Activated CD8-positive, alpha-beta memory T cell treated with anti-CD3 and anti-CD28 coated beads, Interleukin-2, amount 10 ng/mL, durations not matched to agents 7 days and 5 days (primary cell): ENCODE measurements at regions not wholly inside any gene's neighbourhood (a gene's known extent, or its start where the extent isn't known, plus 50 kb on each side); places are given as distances from the start of the nearest gene placed in this dataset.

Experiments used
- ATAC-seq: fragments of 150-1000 bp; cut with Tn5 transposase; one replicate; pipeline ENCODE4 v1.10.0; 2021; ENCODE audit warnings: moderate library complexity
- CTCF ChIA-PET: fragments of 350-600 bp; sonication (Branson Sonifier 250); formaldehyde crosslinking; loops from one replicate; lab custom pipeline; 2021; ENCODE audit warnings: antibody characterized with exemption; lab: Charles Lee
- DNase-seq: peaks from one replicate; pipeline ENCODE4 v3.0.0-alpha.2; 2020
- H3K27ac Mint-ChIP-seq: one replicate; pipeline ENCODE4 v1.8.0; 2021; ENCODE audit warnings: mild to moderate bottlenecking, mixed read lengths
- H3K27me3 Mint-ChIP-seq: one replicate; pipeline ENCODE4 v1.8.0; 2021; ENCODE audit warnings: mixed read lengths
- H3K36me3 Mint-ChIP-seq: one replicate; pipeline ENCODE4 v1.8.0; 2021; ENCODE audit warnings: mild to moderate bottlenecking, mixed read lengths
- H3K4me1 Mint-ChIP-seq: one replicate; pipeline ENCODE4 v1.8.0; 2021; ENCODE audit warnings: mixed read lengths
- H3K4me3 Mint-ChIP-seq: one replicate; pipeline ENCODE4 v1.8.0; 2021; ENCODE audit warnings: mild to moderate bottlenecking, moderate library complexity, mixed read lengths
- H3K9me3 Mint-ChIP-seq: one replicate; pipeline ENCODE4 v1.8.0; 2022; ENCODE audit warnings: low read depth, mixed read lengths

DNA sequence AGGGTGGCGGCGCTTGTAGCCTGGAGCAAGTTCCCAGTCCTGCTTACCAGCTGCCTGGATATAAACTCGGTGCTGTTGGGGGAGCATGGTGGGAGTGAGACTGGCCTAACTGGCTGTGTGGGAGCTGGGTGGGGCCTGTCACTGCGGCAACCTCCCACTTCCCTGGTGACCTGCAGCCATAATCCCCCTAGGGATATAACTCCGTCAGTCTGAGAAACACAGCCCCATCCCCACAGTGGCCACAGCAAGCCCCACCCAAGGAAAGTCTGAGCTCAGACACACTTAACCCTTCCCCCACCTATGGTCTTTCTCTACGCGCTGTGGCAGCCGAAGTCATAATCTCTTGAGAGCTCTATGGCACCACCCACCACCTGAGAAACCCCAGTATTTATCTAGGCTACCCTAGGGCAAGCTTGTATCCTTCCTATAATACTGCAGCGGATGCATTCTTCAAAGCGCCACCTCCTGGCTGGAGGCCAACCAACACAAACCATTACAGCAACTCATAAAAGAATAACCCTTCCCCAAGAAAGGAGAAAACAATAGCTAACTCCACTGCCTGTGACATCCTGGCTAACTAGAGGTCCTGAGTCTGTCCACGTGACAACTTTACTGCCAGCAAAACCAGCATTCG is 57.4 kb downstream of the ZNF648 start:
- ATAC-seq = no peak
- Mint-ChIP-seq H3K27me3 (peaks cover 14% of the 10 kb centered on the region), H3K36me3 (no peaks in the 10 kb centered on the region), H3K27ac (no peak overlapping the region), H3K4me1 (no peaks in the 10 kb centered on the region), H3K4me3 (no peak overlapping the region), H3K9me3 (no peaks in the 10 kb centered on the region)
- CTCF ChIA-PET = no interaction called here
- no peak for DNase-seq

DNA sequence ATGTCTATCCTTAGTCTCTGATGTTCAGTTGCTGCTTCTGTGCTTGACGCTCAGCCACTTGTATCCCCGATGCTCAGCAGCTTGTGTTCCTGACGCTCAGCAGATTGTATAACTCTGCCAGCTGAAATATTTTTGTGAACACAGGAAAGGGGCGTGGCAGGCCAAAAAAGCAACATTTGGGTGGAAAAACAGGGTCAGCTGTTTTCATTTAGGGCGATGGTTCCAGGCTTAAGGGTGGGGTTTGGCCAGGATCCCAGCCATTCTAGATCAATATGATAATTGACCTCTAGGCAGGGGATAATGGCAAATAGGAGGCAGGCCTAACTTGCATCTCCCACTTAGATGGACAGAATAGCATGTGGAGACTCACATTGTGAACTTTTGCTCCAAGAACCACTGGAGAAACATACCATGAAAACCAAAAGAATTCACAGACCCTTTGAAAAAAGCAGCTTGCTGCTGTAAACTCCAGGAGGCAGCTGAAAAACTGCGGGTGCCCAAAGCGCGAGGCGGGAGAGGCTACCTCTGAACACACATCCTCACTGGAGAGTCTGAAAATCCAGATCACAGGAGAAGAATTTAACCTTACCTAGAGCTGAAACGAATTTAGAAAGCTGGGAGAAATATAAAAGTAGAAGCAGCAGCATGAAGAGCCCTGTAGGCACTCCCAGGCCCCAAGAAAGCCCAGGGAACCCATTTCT is 58.3 kb downstream of the ZNF648 start:
- no peaks in the 10 kb centered on the region for H3K4me1 Mint-ChIP-seq
- H3K9me3 Mint-ChIP-seq = no peaks in the 10 kb centered on the region
- DNase-seq = no peak
- no peak for ATAC-seq
- no peaks in the 10 kb centered on the region for H3K36me3 Mint-ChIP-seq
- CTCF ChIA-PET = no interaction called here
- H3K4me3 Mint-ChIP-seq = no peak overlapping the region
- no peak overlapping the region for H3K27ac Mint-ChIP-seq
- H3K27me3 Mint-ChIP-seq = peaks cover 10% of the 10 kb centered on the region

GRCh38 chr1:182002570-182002969 is 58.9 kb downstream of the ZNF648 start:
- Mint-ChIP-seq H3K4me3 (no peak overlapping the region), H3K9me3 (no peaks in the 10 kb centered on the region), H3K27me3 (peaks cover 10% of the 10 kb centered on the region), H3K4me1 (no peaks in the 10 kb centered on the region), H3K36me3 (no peaks in the 10 kb centered on the region), H3K27ac (no peak overlapping the region)
- CTCF ChIA-PET = no interaction called here
- ATAC-seq = no peak
- no peak for DNase-seq

DNA sequence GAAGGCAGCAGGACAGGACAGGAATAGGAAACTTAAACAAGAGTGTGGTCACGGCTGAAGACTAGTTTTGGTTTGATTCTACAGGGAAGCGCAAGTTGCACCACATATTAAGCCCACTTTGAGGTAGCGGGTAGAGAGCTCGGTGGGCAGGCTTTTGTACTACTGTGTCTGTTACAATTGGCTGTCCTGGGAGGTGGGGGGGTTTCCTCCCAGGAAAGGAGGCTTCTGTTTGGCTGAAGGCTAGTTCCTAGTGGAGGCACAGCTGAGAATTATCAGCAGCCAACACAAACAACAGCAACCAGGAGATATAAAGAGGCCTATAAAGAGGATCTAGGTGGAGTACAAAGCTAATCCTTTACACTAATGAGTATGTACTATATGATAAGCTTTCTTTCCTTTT is 62.7 kb downstream of the ZNF648 start:
- Mint-ChIP-seq H3K27me3 (peaks cover 20% of the 10 kb centered on the region), H3K4me3 (no peak overlapping the region), H3K9me3 (no peaks in the 10 kb centered on the region), H3K36me3 (no peaks in the 10 kb centered on the region), H3K4me1 (no peaks in the 10 kb centered on the region), H3K27ac (no peak overlapping the region)
- CTCF ChIA-PET = no interaction called here
- DNase-seq (no peak), ATAC-seq (no peak)

GRCh38 chr1:181992072-181992471 is 69.4 kb downstream of the ZNF648 start:
- H3K27ac Mint-ChIP-seq = no peak overlapping the region
- H3K4me3 Mint-ChIP-seq = no peak overlapping the region
- CTCF ChIA-PET = no interaction called here
- H3K27me3 Mint-ChIP-seq = peaks cover 19% of the 10 kb centered on the region
- no peaks in the 10 kb centered on the region for H3K36me3 Mint-ChIP-seq
- ATAC-seq = no peak
- DNase-seq = no peak
- no peaks in the 10 kb centered on the region for H3K4me1 Mint-ChIP-seq
- H3K9me3 Mint-ChIP-seq = no peaks in the 10 kb centered on the region

- Mint-ChIP-seq H3K4me1 (peaks cover 10% of the 10 kb centered on the region), H3K9me3 (no peaks in the 10 kb centered on the region), H3K27ac (no peak overlapping the region), H3K4me3 (no peak overlapping the region), H3K27me3 (peaks cover 18% of the 10 kb centered on the region), H3K36me3 (no peaks in the 10 kb centered on the region)
- ATAC-seq = no peak
- CTCF ChIA-PET = no interaction called here
- DNase-seq = no peak
These were observed 70.8 kb downstream of the ZNF648 start for GRCh38 chr1:181990728-181991127.

GRCh38 chr1:181989261-181989920 is 72.1 kb downstream of the ZNF648 start:
- no peaks in the 10 kb centered on the region for H3K36me3 Mint-ChIP-seq
- no peaks in the 10 kb centered on the region for H3K9me3 Mint-ChIP-seq
- H3K4me1 Mint-ChIP-seq = peaks cover 12% of the 10 kb centered on the region
- ATAC-seq (no peak), DNase-seq (no peak)
- CTCF ChIA-PET = no interaction called here
- H3K4me3 Mint-ChIP-seq = no peak overlapping the region
- no peak overlapping the region for H3K27ac Mint-ChIP-seq
- H3K27me3 Mint-ChIP-seq = peaks cover 16% of the 10 kb centered on the region

DNA sequence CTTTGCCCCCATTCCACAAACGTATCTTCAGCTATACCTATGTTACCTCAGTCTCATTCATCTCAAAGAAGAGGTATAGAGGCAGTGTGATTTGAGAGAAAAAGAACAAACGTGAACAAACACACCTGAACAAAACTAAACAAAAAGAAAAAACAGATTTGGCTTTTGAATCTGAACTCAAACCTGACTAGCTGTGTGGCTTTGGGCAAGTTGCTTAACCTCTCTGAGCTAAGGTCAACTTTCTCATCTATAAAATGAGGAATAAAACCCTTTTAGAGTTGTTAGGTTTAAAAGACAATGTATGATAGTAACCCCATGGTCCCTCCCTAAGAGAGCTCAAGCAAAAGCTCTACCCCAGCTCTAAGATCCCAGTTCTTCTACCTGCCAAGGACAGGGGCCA is 73.5 kb downstream of the ZNF648 start:
- no peak for DNase-seq
- Mint-ChIP-seq H3K9me3 (no peaks in the 10 kb centered on the region), H3K4me1 (peaks cover 12% of the 10 kb centered on the region), H3K4me3 (no peak overlapping the region), H3K36me3 (no peaks in the 10 kb centered on the region), H3K27me3 (peaks cover 16% of the 10 kb centered on the region), H3K27ac (no peak overlapping the region)
- CTCF ChIA-PET = no interaction called here
- no peak for ATAC-seq

DNA sequence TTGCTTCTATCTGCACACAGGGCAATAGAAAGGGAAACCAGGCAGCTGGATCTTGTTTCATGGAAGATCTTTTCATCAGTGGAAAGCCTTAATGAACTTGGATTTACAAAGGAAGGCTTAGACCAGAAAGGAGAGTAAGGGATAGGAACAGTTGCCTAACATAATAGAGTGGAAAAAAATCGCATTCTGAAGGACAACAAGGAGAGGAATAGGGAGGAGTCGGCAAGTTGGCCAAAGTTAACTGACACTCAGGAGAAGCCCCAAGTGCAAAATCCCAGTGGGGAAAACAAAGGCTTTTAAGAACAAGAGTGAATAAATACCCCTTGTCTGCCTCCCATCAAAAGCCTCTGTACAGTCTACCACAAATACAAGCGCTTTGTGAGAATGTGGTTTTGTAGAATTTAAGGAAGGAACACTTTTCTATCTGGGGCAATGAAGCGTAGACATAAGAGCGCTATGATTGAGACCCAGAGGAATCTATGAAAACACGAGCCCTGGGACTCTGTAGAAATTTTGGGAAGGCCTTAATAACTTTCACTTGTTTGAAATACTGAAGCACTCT is 74.1 kb downstream of the ZNF648 start:
- no peaks in the 10 kb centered on the region for H3K9me3 Mint-ChIP-seq
- H3K27ac Mint-ChIP-seq = no peak overlapping the region
- ATAC-seq = no peak
- H3K4me3 Mint-ChIP-seq = no peak overlapping the region
- CTCF ChIA-PET = no interaction called here
- DNase-seq = no peak
- peaks cover 12% of the 10 kb centered on the region for H3K4me1 Mint-ChIP-seq
- H3K36me3 Mint-ChIP-seq = no peaks in the 10 kb centered on the region
- peaks cover 17% of the 10 kb centered on the region for H3K27me3 Mint-ChIP-seq

- Mint-ChIP-seq H3K9me3 (no peaks in the 10 kb centered on the region), H3K27me3 (peaks cover 17% of the 10 kb centered on the region), H3K36me3 (no peaks in the 10 kb centered on the region), H3K4me1 (peaks cover 12% of the 10 kb centered on the region), H3K4me3 (no peak overlapping the region), H3K27ac (no peak overlapping the region)
- DNase-seq = no peak
- CTCF ChIA-PET = no interaction called here
- no peak for ATAC-seq
These were observed 74.6 kb downstream of the ZNF648 start for GRCh38 chr1:181986907-181987305.

DNA sequence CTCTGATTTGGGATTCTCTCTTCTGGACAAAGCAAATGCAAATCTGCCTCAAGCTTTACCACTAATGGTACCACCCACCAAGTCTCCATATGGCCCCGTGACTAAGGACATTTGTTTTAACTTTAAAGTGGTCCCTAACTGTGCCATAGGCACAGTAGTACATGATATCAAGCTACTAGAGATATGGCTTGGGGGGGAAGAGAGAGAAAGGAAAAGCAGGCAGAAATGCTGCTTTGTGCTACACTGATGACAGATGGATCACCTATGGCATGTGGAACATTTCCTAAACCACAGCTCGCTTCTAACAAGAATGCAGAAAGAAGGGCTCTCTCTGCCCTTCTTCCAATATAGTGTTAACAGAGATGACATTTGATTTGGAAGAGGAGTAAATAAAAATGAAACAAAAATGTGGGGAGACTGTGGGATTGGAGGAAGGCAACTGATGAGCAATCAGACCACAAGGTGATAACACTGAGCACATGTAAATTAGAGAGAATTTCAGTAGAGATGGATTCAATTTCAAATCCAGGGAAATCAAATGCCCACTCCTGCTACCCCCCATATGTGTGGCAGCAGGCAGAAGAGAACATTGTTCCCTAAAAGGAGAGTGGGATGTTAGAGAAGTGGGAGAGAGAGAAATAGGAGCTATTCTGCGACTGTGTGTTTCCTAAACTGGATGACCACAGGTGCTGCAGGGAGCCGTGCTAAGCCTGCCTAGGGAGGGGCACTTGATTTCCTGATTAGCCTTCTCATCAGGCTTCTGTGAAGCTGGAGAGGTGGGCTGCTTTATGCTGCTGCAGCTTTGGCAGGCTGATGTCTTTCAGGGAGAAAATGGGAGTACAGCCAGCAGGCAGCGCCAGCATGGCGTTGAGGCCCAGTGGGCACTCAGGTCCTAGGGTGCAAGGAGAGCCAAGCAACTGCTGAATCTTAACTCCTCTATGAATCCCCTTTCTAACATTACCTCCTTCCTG is 75.3 kb downstream of the ZNF648 start:
- CTCF ChIA-PET = no interaction called here
- Mint-ChIP-seq H3K36me3 (no peaks in the 10 kb centered on the region), H3K27me3 (peaks cover 24% of the 10 kb centered on the region), H3K9me3 (no peaks in the 10 kb centered on the region), H3K4me1 (peaks cover 12% of the 10 kb centered on the region), H3K27ac (no peak overlapping the region), H3K4me3 (no peak overlapping the region)
- no peak for DNase-seq
- ATAC-seq = no peak

DNA sequence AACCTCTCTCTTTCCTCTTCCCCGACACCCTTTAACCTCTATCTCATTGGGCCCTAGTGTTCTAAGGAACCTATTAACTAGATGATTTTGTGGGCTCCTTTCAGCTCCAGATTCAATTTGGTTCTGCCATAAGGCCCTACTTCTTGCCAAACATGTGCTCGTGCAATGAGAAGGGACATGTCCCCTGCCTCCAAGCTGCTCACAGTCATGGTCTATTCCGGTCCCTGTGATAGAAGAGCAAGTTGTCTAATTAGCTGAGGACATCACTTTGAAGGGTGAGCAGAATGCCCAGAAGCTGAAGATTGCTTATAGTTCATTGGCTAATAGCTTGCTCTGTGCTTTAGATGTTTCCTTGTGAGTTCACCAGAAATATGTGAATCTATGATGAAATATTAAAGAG is 76.2 kb downstream of the ZNF648 start:
- CTCF ChIA-PET = no interaction called here
- no peak overlapping the region for H3K27ac Mint-ChIP-seq
- H3K9me3 Mint-ChIP-seq = no peaks in the 10 kb centered on the region
- peaks cover 12% of the 10 kb centered on the region for H3K4me1 Mint-ChIP-seq
- H3K27me3 Mint-ChIP-seq = peaks cover 24% of the 10 kb centered on the region
- H3K36me3 Mint-ChIP-seq = no peaks in the 10 kb centered on the region
- no peak for ATAC-seq
- H3K4me3 Mint-ChIP-seq = no peak overlapping the region
- DNase-seq = no peak

GRCh38 chr1:181984006-181984405 is 77.5 kb downstream of the ZNF648 start:
- Mint-ChIP-seq H3K4me3 (no peak overlapping the region), H3K27me3 (peaks cover 28% of the 10 kb centered on the region), H3K36me3 (no peaks in the 10 kb centered on the region), H3K9me3 (no peaks in the 10 kb centered on the region), H3K4me1 (peaks cover 12% of the 10 kb centered on the region), H3K27ac (no peak overlapping the region)
- CTCF ChIA-PET = no interaction called here
- ATAC-seq (no peak), DNase-seq (no peak)
